ENCODE measurements at regions not wholly inside any gene's neighbourhood (a gene's known extent, or its start where the extent isn't known, plus 50 kb on each side); places are given as distances from the start of the nearest gene placed in this dataset.
"Not testable (repeated sequence)": the region's sequence is repeated elsewhere in the genome, so short reads cannot be mapped to it uniquely, and the experiment has no call there.

DNA sequence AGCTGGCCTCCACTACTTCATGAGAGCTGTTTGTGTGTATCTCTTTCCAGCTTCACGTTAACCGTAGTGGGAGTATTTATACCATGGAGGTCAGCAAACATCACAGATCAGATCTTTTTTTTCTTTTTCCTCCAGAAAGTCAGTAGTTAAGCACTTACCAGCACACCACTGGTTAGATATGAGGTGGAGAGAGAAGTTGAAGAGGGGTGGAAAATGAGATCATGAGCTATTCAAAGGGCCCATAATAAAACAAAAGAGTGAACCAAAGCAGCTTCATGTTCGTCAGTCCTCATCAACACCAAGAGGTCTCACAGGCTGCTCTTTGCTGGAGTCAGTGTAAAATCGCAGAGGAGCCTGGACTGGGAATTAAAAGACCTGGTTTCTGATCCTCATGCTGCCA, 125.1 kb upstream of the SGK1 start:
- DNase-seq: no peak

GRCh38 chr6:134442073-134442472, 124.2 kb upstream of the SGK1 start:
- DNase-seq: no peak

DNA sequence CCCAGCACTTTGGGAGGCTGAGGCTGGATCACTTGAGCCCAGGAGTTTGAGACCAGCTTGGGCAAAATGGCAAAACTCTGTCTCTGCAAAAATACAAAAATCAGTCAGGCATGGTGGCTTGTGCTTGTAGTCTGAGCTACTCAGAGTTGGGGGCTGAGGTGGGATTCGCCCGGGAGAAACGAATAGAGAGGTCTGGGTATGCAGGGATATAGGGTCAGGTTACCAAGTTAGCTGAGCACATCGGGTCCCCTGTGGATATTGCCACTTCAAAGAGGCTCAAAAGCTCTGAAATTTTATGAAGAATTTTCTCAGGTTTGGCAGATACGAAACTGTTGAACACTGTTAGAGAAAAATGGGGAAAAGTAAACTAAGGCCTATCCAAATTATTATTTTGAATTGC, 120.9 kb upstream of the SGK1 start:
- no peak for DNase-seq

GRCh38 chr6:134437376-134437775, 119.5 kb upstream of the SGK1 start:
- DNase-seq: no peak

DNA sequence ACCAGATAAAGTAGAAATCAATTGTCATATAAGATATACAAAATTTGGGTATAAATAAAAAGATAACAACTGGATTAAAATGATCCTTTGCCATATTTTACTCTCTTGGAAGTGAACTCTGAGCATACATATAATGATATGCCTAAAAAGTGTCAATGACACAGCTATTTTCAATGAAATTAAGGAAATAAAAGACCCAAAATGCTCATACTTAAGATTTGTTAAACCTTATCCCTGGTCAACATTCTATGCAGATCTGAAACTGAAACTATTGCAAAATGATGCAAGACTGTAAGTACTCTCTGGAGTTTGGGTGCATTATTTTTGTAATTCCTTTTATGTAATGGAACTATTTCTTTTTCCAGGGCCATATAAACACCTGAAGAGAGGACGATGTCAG, 119.0 kb upstream of the SGK1 start:
- DNase-seq: no peak

GRCh38 chr6:134436281-134436815, 118.4 kb upstream of the SGK1 start:
- peak; percentile 39 for DNase-seq

- no peak for DNase-seq
Measured at GRCh38 chr6:134435814-134436280, 117.9 kb upstream of the SGK1 start.

- DNase-seq: no peak
Measured at GRCh38 chr6:134434019-134434942, 116.4 kb upstream of the SGK1 start.

DNA sequence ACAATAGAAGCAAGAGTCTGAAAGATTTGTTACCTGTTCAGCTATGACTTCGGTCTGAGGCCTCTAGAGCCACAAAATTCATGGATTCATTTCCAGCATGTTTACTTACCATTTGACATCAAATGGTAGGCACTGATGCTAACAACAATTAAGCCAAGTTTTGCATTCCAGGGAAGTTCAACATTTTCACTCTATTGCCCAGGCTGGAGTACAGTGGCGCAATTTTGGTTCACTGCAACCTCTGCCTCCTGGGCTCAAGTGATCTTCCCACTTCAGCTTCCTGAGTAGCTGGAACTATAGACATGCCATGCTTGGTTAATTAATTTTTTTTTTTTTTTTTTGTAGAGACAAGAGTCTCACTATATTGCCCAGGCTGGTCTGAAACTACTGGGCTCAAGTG, 114.1 kb upstream of the SGK1 start:
- no peak for DNase-seq

GRCh38 chr6:134431421-134431859, 113.5 kb upstream of the SGK1 start:
- no peak for DNase-seq

DNA sequence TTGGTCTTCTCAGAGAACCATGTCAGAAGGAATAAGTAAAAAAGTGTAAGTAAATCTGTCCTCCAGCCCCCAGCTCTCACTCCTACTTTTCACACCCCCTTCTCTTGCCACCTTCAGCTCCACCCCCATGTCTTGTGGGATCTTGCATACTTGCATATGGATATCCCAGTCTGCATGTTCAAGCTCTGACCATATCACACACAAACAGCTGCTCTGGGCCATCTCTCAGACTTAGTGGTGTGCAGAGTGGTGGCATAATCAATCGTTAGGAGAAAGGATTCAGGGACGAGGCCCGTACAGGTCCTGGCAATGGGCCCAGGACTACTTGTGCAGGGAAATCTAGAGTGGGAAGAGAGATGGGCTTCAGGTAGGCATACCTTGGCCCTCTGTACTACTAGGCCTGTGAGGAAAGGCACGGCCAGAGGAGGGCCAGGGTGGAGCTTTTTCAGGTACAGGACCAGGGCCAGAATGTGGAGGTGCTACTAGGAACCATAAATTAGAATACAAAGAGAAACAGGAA, 112.0 kb upstream of the SGK1 start:
- DNase-seq: no peak

GRCh38 chr6:134427721-134428120, 109.8 kb upstream of the SGK1 start:
- no peak for DNase-seq

- DNase-seq: no peak
Measured at GRCh38 chr6:134426623-134427022, 108.7 kb upstream of the SGK1 start.

DNA sequence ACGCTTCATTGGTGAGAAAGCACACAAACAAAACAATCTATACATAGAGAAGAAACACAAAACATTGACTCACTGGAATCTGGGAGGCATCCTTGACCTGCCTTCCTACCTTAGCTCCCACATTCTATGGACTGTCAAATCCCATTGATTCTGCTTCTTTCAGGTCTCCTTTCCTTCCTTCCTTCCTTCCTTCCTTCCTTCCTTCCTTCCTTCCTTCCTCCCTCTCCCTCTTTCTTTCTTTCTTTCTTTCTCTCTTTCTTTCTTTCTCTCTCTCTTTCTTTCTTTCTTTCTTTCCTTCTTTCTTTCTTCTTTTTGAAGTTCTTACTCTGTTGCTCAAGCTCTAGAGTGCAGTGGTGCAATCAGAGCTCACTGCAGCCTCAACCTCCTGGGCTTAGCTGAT, 108.0 kb upstream of the SGK1 start:
- not testable (repeated sequence) for DNase-seq

DNA sequence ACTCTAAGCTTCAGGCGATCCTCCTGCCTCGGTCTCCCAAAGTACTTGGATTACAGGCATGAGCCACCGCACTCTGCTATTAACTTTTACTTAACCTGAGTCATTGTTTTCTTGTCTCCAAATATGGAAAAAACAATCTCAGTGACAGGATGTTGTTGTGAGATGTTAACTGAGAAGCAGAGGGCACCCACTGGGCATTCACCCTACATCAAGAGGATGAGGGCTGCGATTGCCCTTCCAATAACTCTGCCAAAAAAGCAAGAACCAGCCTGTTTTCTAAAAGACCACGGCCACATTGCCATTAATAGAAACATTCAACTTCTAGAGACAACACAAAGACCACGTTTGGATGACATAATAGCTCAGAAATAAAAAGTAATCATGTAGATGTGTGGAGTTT, 107.6 kb upstream of the SGK1 start:
- DNase-seq: no peak

- no peak for DNase-seq
Measured at GRCh38 chr6:134424798-134425170, 106.9 kb upstream of the SGK1 start.

DNA sequence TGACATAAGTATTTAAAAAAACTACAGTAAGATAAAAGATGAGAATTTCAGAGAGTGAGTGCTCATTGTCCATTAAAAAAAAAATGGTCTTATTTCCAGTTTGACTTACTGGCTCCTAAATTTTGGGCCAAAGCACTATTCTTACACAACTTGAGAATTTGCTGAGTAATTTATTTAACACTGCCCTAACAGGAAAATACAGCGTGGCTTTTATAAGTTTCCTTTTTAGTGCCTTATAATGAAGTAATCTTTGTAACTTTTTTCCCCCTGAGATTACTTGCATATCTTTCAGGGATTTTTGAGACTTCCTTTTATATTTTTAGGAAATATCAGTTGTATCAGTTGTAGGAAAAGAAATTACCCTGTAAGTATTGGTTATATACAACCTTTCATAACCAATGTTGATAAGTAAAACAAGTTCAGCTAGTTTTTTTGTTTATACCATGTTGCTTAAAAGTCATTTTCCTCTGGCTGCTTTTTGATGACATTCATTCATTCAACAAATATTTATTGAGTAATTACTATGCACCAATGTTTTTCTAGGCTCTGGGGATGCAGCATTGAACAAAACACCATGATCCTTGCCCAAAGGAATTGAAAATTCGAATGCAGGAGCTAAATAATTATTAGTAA, 106.4 kb upstream of the SGK1 start:
- peak; percentile 33 for DNase-seq

DNA sequence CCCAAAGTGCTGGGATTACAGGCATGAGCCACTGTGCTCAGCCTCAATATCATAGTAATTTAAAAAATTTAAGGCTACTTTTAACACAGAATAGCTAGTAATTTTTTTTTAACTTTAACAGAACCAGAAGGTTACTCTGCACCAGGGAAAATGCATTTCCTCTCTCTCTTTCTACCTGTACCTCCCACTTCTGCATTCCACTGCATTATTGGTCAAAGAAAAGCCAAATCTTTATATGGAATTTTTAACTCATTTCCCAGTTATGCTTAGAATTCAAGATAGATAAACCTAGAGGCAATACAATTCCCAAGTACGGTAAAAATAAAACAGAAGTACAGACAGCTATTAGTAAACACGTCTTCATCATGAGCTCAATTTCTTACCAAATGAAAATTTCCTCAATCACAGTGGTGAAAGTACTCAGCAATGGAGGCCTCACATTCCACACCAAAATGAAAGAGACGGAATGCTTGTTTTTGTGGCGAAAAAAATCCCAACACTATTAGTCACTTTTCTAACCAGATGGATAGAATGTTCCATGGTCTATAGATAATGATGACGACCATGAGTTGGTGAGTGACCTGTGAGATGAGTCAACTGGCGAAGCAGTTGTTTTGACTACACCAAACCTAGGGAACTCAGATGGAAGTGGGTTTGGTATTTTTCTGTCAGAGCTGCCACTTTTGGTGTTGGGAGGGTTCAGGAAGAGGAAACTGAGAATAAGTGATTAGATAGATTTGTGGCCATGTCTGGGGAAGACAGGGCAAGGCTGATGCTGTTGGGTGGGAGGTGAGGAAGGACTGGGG, 104.7 kb upstream of the SGK1 start:
- no peak for DNase-seq

DNA sequence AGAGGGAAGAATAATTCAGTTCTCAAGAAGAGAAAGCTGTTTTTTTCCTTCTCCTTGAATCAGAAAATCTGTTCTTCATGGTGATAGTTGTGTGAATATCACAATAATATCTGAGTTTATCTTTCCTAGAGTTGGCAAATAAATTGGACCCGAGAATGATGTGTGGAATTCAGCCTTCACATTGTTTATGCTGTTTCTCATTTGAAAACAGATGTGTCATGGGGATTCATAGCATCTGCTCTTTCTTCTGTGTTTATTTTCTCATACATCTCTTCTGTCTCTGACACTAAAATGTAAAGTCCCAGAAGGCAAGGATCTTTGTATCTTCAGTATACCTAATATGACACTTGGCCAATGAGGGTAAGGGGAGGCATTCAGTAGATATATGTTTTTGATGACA, 103.6 kb upstream of the SGK1 start:
- no peak for DNase-seq

DNA sequence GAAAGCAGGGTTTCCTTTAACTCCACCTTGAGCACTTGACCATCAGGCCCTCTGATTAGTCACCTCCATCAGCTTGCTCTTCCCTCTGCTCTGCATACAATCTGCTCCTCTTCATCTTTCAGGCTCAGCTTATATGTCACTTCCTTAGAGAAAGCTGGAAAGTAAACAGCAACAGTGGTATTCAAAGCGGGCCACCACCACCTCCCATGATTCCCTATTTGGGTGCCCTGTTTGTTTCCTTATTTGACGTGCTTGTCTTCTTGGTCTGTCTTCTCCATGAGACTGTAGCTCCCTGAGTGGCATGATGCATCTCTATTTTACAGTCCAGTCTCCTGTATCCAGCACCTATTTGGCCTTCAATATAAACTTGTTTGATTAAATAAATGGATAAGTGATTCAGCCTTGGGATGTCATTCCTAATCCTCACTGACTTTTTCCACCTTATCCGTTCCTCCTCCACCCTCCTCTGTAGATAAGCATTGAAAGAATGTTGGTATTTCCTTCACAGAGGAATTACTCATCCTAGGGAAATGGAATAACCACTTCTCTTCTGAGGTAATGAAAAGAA, 102.8 kb upstream of the SGK1 start:
- DNase-seq: no peak

DNA sequence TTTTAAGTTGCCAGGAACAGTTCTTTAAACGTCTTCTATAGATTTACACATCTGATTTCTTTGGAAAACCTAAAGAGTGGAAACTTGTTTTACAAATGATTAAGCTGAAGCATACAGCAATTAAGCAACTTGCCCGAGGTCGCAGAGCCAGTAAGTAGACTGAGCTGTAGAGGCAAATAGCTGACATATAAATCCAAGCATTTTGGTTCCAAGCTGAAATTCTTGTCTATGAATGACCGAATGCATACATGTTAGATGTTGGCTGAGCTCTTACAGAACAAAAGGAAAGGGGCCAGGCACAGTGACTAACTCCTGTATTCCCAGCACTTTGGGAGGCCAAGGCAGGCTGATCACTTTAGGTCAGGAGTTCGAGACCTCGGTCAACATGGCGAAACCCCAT, 101.8 kb upstream of the SGK1 start:
- no peak for DNase-seq

GRCh38 chr6:134416418-134417154, 98.7 kb upstream of the SGK1 start:
- DNase-seq: no peak
